Bronchial epithelial cell (primary cell): ENCODE measurements at regions not wholly inside any gene's neighbourhood (a gene's known extent, or its start where the extent isn't known, plus 50 kb on each side); places are given as distances from the start of the nearest gene placed in this dataset.

Source experiments
- DNase-seq: peaks from one replicate; pipeline ENCODE4 v3.0.0-alpha.2; 2010; ENCODE audit warnings: low read depth
- FAIRE-seq: peaks from 2 replicates; lab custom pipeline; 2011; peaks lifted over from hg19 to GRCh38; lab: Jason Lieb, UNC
- H3K27me3 ChIP-seq: 2 replicates; pipeline ENCODE4 v1.5.1; 2011; ENCODE audit warnings: low read length; ENCODE audit not compliant: control insufficient read depth, insufficient read depth
- H3K36me3 ChIP-seq: 2 replicates; pipeline ENCODE4 v1.5.1; 2011; ENCODE audit warnings: low read length; ENCODE audit not compliant: control insufficient read depth, insufficient read depth
- H3K4me3 ChIP-seq: 2 replicates; pipeline ENCODE4 v1.5.1; 2011; ENCODE audit warnings: mild to moderate bottlenecking, low read depth, low read length, control low read depth
- TF ChIP-seq, protein P1 (sequence below): IDR thresholded peaks from 2 replicates; pipeline ENCODE4 v1.5.1; 2011; ENCODE audit warnings: mild to moderate bottlenecking, moderate library complexity, low read length, control low read depth, inconsistent platforms; ENCODE audit not compliant: insufficient read depth, severe bottlenecking

GRCh38 chr18:44411976-44412375, 268.7 kb upstream of the SETBP1 start:
- H3K36me3 ChIP-seq = no peaks in the 10 kb centered on the region
- H3K4me3 ChIP-seq = no peak overlapping the region
- TF ChIP-seq, protein P1, sequence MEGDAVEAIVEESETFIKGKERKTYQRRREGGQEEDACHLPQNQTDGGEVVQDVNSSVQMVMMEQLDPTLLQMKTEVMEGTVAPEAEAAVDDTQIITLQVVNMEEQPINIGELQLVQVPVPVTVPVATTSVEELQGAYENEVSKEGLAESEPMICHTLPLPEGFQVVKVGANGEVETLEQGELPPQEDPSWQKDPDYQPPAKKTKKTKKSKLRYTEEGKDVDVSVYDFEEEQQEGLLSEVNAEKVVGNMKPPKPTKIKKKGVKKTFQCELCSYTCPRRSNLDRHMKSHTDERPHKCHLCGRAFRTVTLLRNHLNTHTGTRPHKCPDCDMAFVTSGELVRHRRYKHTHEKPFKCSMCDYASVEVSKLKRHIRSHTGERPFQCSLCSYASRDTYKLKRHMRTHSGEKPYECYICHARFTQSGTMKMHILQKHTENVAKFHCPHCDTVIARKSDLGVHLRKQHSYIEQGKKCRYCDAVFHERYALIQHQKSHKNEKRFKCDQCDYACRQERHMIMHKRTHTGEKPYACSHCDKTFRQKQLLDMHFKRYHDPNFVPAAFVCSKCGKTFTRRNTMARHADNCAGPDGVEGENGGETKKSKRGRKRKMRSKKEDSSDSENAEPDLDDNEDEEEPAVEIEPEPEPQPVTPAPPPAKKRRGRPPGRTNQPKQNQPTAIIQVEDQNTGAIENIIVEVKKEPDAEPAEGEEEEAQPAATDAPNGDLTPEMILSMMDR = no peak
- FAIRE-seq (no peak), DNase-seq (no peak)
- no peaks in the 10 kb centered on the region for H3K27me3 ChIP-seq

- DNase-seq (no peak), FAIRE-seq (no peak)
- TF ChIP-seq, protein P1 = no peak
- H3K27me3 ChIP-seq = no peaks in the 10 kb centered on the region
- H3K36me3 ChIP-seq = no peaks in the 10 kb centered on the region
- H3K4me3 ChIP-seq = no peak overlapping the region
Measured at GRCh38 chr18:44423814-44424644, 256.7 kb upstream of the SETBP1 start.

DNA sequence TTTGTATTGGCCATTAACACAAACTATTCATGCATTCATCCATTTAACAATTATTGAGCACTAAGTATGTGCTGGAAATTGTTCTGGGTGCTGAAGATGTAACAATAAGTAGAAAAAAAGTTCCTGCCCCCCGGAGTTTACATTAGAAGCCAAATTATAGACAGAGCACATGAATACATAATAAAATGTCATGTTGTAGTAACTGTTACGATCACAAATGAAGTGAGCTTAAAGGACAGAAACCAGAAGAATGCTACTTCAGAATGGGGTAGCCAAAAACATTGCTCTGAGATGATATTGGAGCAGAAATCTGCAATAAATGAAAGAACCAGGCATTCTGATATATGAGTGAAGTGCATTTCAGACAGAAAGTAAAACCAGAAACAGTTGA, 256.0 kb upstream of the SETBP1 start:
- FAIRE-seq = no peak
- TF ChIP-seq, protein P1 = no peak

GRCh38 chr18:44425161-44425560, 255.5 kb upstream of the SETBP1 start:
- H3K4me3 ChIP-seq = no peak overlapping the region
- DNase-seq (no peak), FAIRE-seq (no peak)
- H3K27me3 ChIP-seq = no peaks in the 10 kb centered on the region
- H3K36me3 ChIP-seq = no peaks in the 10 kb centered on the region
- TF ChIP-seq, protein P1 = no peak

More for the DNA sequence above, 256.0 kb upstream of the SETBP1 start:
- Histone ChIP-seq H3K4me3 (no peak overlapping the region), H3K36me3 (no peaks in the 10 kb centered on the region), H3K27me3 (no peaks in the 10 kb centered on the region)
- no peak for DNase-seq

- H3K27me3 ChIP-seq = no peaks in the 10 kb centered on the region
- H3K4me3 ChIP-seq = no peak overlapping the region
- H3K36me3 ChIP-seq = no peaks in the 10 kb centered on the region
- DNase-seq (peak; percentile 4), FAIRE-seq (no peak)
- TF ChIP-seq, protein P1 = no peak
Measured at GRCh38 chr18:44437603-44438002, 243.1 kb upstream of the SETBP1 start.
